ENCODE measurements at regions not wholly inside any gene's neighbourhood (a gene's known extent, or its start where the extent isn't known, plus 50 kb on each side); places are given as distances from the start of the nearest gene placed in this dataset.

DNA sequence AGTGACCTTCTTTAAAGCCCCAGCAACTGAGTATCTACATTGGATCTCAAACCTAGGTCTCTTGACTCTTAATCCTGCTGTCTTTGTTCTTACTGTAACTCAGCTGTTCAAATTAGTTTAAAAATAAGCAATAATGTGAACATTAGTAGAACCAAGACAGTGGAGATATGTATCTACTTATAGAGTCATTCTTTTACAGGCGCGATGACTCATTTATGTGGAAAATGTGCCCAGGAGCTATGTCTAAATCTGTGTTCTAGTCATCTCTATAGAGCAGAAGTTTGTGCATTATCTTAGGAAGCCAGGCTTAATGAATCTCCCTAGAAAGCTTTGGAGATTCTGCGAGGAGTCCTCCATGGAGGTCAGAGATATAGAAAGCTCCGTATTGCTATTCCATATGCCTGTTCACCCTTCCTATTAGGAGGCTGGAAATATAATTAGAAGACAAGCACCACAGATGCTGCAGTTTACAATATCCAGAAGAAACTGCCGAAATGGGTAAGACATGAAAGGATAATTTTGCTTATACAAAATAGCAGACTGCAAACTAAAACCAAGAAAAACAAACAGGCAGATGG lies 211.6 kb downstream of the TRIB2 start:
- TF ChIP-seq CTCF (IDR thresholded peaks at IDR 0.05), result no peak
- TF ChIP-seq POLR2A (IDR thresholded peaks at IDR 0.05), result no peak
- no peak for TF ChIP-seq EP300 (IDR thresholded peaks at IDR 0.05)

All from tibial nerve (tissue), 4 donors.